MM.1S (cell line): ENCODE measurements at regions not wholly inside any gene's neighbourhood (a gene's known extent, or its start where the extent isn't known, plus 50 kb on each side); places are given as distances from the start of the nearest gene placed in this dataset.

Experiments
- DNase-seq: peaks from one replicate; pipeline ENCODE4 v3.0.0-alpha.2; 2015
- H2AFZ ChIP-seq: fragments of 300-600 bp; sonication (generic); 2 replicates; pipeline ENCODE4 v1.6.0; 2016; ENCODE audit warnings: antibody characterized with exemption, low read length
- H3F3A ChIP-seq: fragments of 300-600 bp; sonication (generic); 2 replicates; pipeline ENCODE4 v1.6.1; 2016; ENCODE audit warnings: mild to moderate bottlenecking, antibody characterized with exemption, low read length, moderate library complexity, mixed read lengths; ENCODE audit not compliant: insufficient read depth
- H3K27ac ChIP-seq: fragments of 300-600 bp; sonication (generic); 2 replicates; pipeline ENCODE4 v1.5.1; 2016; ENCODE audit warnings: mild to moderate bottlenecking, low read length
- H3K27me3 ChIP-seq: fragments of 300-600 bp; sonication (generic); replicated peaks from 2 replicates; pipeline ENCODE4 v1.6.0; 2016; ENCODE audit warnings: low read length; ENCODE audit not compliant: insufficient read depth
- H3K36me3 ChIP-seq: fragments of 300-600 bp; sonication (generic); replicated peaks from 2 replicates; pipeline ENCODE4 v1.6.1; 2016; ENCODE audit warnings: mild to moderate bottlenecking, low read length, mixed read lengths; ENCODE audit not compliant: insufficient read depth
- H3K4me1 ChIP-seq: fragments of 300-600 bp; sonication (generic); 2 replicates; pipeline ENCODE4 v1.6.1; 2016; ENCODE audit warnings: low read length, mixed read lengths
- H3K4me2 ChIP-seq: fragments of 300-600 bp; sonication (generic); 2 replicates; pipeline ENCODE4 v1.6.0; 2016; ENCODE audit warnings: low read depth, low read length
- H3K4me3 ChIP-seq: fragments of 300-600 bp; sonication (generic); 2 replicates; pipeline ENCODE4 v1.5.1; 2016; ENCODE audit warnings: low read length, mixed read lengths
- H3K79me2 ChIP-seq: fragments of 300-600 bp; sonication (generic); 2 replicates; pipeline ENCODE4 v1.6.1; 2016; ENCODE audit warnings: mixed run types, low read length, mixed read lengths
- H3K9ac ChIP-seq: fragments of 300-600 bp; sonication (generic); 2 replicates; pipeline ENCODE4 v1.6.1; 2016; ENCODE audit warnings: low read length, mixed read lengths
- H3K9me2 ChIP-seq: fragments of 300-600 bp; sonication (generic); replicated peaks from 2 replicates; pipeline ENCODE4 v1.6.1; 2016; ENCODE audit warnings: mild to moderate bottlenecking, low read length, mixed read lengths; ENCODE audit not compliant: insufficient read depth
- H3K9me3 ChIP-seq: fragments of 300-600 bp; sonication (generic); replicated peaks from 2 replicates; pipeline ENCODE4 v1.6.1; 2016; ENCODE audit warnings: mild to moderate bottlenecking, low read length, mixed read lengths; ENCODE audit not compliant: insufficient read depth
- H4K20me1 ChIP-seq: fragments of 300-600 bp; sonication (generic); 2 replicates; pipeline ENCODE4 v1.6.1; 2016; ENCODE audit warnings: mild to moderate bottlenecking, low read length, moderate library complexity, mixed read lengths; ENCODE audit not compliant: insufficient read depth
- EZH2 ChIP-seq: fragments of 300-600 bp; sonication (generic); optimal IDR thresholded peaks from 2 replicates; pipeline ENCODE3; 2017; ENCODE audit warnings: low read depth, mild to moderate bottlenecking, antibody characterized with exemption, low read length, mixed read lengths
- EZH2phosphoT487 ChIP-seq: fragments of 300-600 bp; sonication (generic); IDR thresholded peaks from 2 replicates; pipeline ENCODE4 v1.6.1; 2018; ENCODE audit warnings: antibody characterized with exemption, low read length
- TF ChIP-seq, protein P1 (sequence below): fragments of 300-600 bp; sonication (generic); IDR thresholded peaks from 2 replicates; pipeline ENCODE4 v1.5.1; 2016; ENCODE audit warnings: antibody characterized with exemption, low read length, mixed read lengths

DNA sequence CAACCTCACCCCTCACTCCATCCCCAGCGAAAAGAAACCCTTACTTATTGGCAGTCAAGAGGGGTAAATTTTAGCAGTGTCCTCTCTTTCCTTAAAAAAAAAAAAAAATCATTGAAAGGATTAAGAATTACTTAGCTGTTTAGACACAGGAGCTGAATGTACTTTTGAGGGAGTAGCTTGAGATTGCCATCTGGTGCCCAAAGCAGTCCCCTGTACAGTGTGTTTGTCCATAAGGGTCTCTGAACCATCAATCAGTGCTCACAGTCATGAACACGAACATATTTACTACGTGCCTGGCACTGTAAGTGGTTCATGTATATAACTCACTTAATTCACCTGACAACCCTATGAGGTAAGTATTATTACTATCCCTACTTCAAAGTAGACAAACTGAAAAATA is 463.5 kb downstream of the RAP2B start:
- DNase-seq: no peak
- no peaks in the 10 kb centered on the region for H3K79me2 ChIP-seq
- no peaks in the 10 kb centered on the region for H3K9me2 ChIP-seq
- peaks cover 88% of the 10 kb centered on the region for H3K4me1 ChIP-seq
- no peaks in the 10 kb centered on the region for H3K36me3 ChIP-seq
- H3K9ac ChIP-seq: no peak overlapping the region
- H3K4me2 ChIP-seq: no peak overlapping the region
- H3K4me3 ChIP-seq: no peak overlapping the region
- H3K27ac ChIP-seq: no peak overlapping the region
- H4K20me1 ChIP-seq: no peaks in the 10 kb centered on the region
- H3K9me3 ChIP-seq: no peaks in the 10 kb centered on the region; the same call in 1 of the 2 replicates
- H2AFZ ChIP-seq: no peak overlapping the region
- TF ChIP-seq, protein P1, sequence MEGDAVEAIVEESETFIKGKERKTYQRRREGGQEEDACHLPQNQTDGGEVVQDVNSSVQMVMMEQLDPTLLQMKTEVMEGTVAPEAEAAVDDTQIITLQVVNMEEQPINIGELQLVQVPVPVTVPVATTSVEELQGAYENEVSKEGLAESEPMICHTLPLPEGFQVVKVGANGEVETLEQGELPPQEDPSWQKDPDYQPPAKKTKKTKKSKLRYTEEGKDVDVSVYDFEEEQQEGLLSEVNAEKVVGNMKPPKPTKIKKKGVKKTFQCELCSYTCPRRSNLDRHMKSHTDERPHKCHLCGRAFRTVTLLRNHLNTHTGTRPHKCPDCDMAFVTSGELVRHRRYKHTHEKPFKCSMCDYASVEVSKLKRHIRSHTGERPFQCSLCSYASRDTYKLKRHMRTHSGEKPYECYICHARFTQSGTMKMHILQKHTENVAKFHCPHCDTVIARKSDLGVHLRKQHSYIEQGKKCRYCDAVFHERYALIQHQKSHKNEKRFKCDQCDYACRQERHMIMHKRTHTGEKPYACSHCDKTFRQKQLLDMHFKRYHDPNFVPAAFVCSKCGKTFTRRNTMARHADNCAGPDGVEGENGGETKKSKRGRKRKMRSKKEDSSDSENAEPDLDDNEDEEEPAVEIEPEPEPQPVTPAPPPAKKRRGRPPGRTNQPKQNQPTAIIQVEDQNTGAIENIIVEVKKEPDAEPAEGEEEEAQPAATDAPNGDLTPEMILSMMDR: peak; percentile 26; the same call in 1 of the 2 replicates
- no peak for TF ChIP-seq EZH2phosphoT487
- no peak for TF ChIP-seq EZH2
- peaks cover 36% of the 10 kb centered on the region for H3F3A ChIP-seq
- no peaks in the 10 kb centered on the region for H3K27me3 ChIP-seq

- peak overlapping the region; percentile 17; the same call in 1 of the 2 replicates for H2AFZ ChIP-seq
- H3K79me2 ChIP-seq: no peaks in the 10 kb centered on the region
- peaks cover 36% of the 10 kb centered on the region for H3F3A ChIP-seq
- no peaks in the 10 kb centered on the region for H3K36me3 ChIP-seq
- no peak for TF ChIP-seq EZH2
- TF ChIP-seq, protein P1: no peak
- TF ChIP-seq EZH2phosphoT487: no peak
- no peaks in the 10 kb centered on the region for H4K20me1 ChIP-seq
- no peak overlapping the region for H3K27ac ChIP-seq
- no peak overlapping the region for H3K4me3 ChIP-seq
- no peak overlapping the region for H3K9ac ChIP-seq
- H3K4me2 ChIP-seq: 0 out of 2 replicates have a peak overlapping the region, but pooled peaks have one; percentile 1
- H3K4me1 ChIP-seq: peaks cover 94% of the 10 kb centered on the region
- H3K9me2 ChIP-seq: no peaks in the 10 kb centered on the region
- DNase-seq: no peak
- no peaks in the 10 kb centered on the region; the same call in 1 of the 2 replicates for H3K9me3 ChIP-seq
- H3K27me3 ChIP-seq: no peaks in the 10 kb centered on the region
These were observed 464.1 kb downstream of the RAP2B start for GRCh38 chr3:153626158-153626557.

DNA sequence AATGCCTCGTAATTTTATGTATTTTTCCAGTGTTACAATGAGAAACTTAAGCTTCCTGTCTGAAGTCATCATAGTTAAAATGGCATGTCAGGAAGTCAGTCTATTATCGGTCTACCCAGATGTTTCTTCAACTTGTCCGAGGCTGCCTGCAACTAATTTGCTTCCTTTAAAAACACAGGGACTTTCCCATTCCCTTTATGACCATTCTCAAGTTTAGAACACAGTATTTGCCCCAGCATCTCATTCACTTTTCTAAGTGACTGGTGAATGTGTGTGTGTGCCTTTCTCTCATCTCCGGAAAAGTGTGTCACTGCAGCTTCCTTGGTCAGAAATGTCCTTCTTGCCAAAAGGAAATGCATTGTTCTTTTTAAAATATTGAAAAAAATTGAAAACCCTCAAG is 466.6 kb downstream of the RAP2B start:
- Histone ChIP-seq H3F3A (peaks cover 14% of the 10 kb centered on the region), H3K4me2 (peak overlapping the region; percentile 59), H3K27ac (peak overlapping the region; percentile 63), H3K9ac (peak overlapping the region; percentile 22; the same call in 1 of the 2 replicates), H3K79me2 (no peaks in the 10 kb centered on the region), H3K4me3 (peak overlapping the region; percentile 45), H3K4me1 (peaks cover 79% of the 10 kb centered on the region), H3K9me3 (no peaks in the 10 kb centered on the region), H3K36me3 (no peaks in the 10 kb centered on the region), H3K9me2 (no peaks in the 10 kb centered on the region), H4K20me1 (no peaks in the 10 kb centered on the region), H2AFZ (peak overlapping the region; percentile 64), H3K27me3 (no peaks in the 10 kb centered on the region)
- no peak for TF ChIP-seq EZH2phosphoT487
- TF ChIP-seq, protein P1: no peak
- TF ChIP-seq EZH2: no peak
- DNase-seq: peak; percentile 81
